Myocyte (in vitro differentiated cells): ENCODE measurements at regions not wholly inside any gene's neighbourhood (a gene's known extent, or its start where the extent isn't known, plus 50 kb on each side); places are given as distances from the start of the nearest gene placed in this dataset.

Experiments
- DNase-seq: peaks from one replicate; pipeline ENCODE4 v3.0.0-alpha.2; 2012; ENCODE audit warnings: low read depth

- DNase-seq: no peak
Observed at GRCh38 chr2:4465671-4466070, 762.3 kb downstream of the DCDC2C start.

GRCh38 chr2:4475618-4476017 is 772.2 kb downstream of the DCDC2C start:
- DNase-seq: no peak

- no peak for DNase-seq
Observed at GRCh38 chr2:4483050-4483449, 779.7 kb downstream of the DCDC2C start.

GRCh38 chr2:4486971-4487370 is 783.6 kb downstream of the DCDC2C start:
- DNase-seq: no peak

GRCh38 chr2:4499316-4500030 is 796.1 kb downstream of the DCDC2C start:
- DNase-seq: no peak

- no peak for DNase-seq
Observed at GRCh38 chr2:4501525-4501924, 798.1 kb downstream of the DCDC2C start.

GRCh38 chr2:4502230-4502843 is 799.0 kb downstream of the DCDC2C start:
- no peak for DNase-seq

- no peak for DNase-seq
Observed at GRCh38 chr2:4507661-4508060, 804.3 kb downstream of the DCDC2C start.

GRCh38 chr2:4515871-4516761 is 812.7 kb downstream of the DCDC2C start:
- DNase-seq: no peak

- DNase-seq: no peak
Observed at GRCh38 chr2:4518596-4518995, 815.2 kb downstream of the DCDC2C start.

- no peak for DNase-seq
Observed at GRCh38 chr2:4522498-4523421, 819.4 kb downstream of the DCDC2C start.

GRCh38 chr2:4527416-4527815 is 824.0 kb downstream of the DCDC2C start:
- DNase-seq: no peak

- no peak for DNase-seq
Observed at GRCh38 chr2:4528246-4528645, 824.9 kb downstream of the DCDC2C start.

GRCh38 chr2:4528773-4529172 is 825.4 kb downstream of the DCDC2C start:
- no peak for DNase-seq

GRCh38 chr2:4529738-4530137 is 826.4 kb downstream of the DCDC2C start:
- no peak for DNase-seq

GRCh38 chr2:4530231-4530630 is 826.9 kb downstream of the DCDC2C start:
- DNase-seq: no peak

GRCh38 chr2:4533806-4534205 is 830.4 kb downstream of the DCDC2C start:
- DNase-seq: no peak

- DNase-seq: no peak
Observed at GRCh38 chr2:4539121-4539520, 835.7 kb downstream of the DCDC2C start.

GRCh38 chr2:4549666-4550210 is 846.4 kb downstream of the DCDC2C start:
- no peak for DNase-seq

- DNase-seq: no peak
Observed at GRCh38 chr2:4551691-4552474, 848.5 kb downstream of the DCDC2C start.
